ENCODE measurements at regions not wholly inside any gene's neighbourhood (a gene's known extent, or its start where the extent isn't known, plus 50 kb on each side); places are given as distances from the start of the nearest gene placed in this dataset.
A peak's percentile ranks its signal among the peaks of the same experiment; 100 is the strongest.

GRCh38 chr13:63110466-63110865 lies 1694.8 kb upstream of the PCDH20 start:
- H3K4me1 ChIP-seq (ENCODE audit: control insufficient read depth, insufficient read depth, low read length), result no peaks in the 10 kb centered on the region
- no peak overlapping the region for H3K56ac ChIP-seq (ENCODE audit: extremely low read depth, insufficient read depth, low read length)
- no TSS peak for BruUV-seq (replicated peaks)
- H2BK15ac ChIP-seq (ENCODE audit: low read depth, low read length), result no peak overlapping the region
- H2AFZ ChIP-seq (replicated peaks; ENCODE audit: low read length, poor library complexity), result no peak overlapping the region
- no peaks in the 10 kb centered on the region for H3K9me1 ChIP-seq (ENCODE audit: insufficient read depth, low read length)
- no peak overlapping the region for H2AK5ac ChIP-seq (ENCODE audit: low read depth, low read length)
- no peak overlapping the region for H3K4me3 ChIP-seq (ENCODE audit: insufficient read depth, low read depth, low read length)
- no peak overlapping the region for H4K8ac ChIP-seq (ENCODE audit: low read depth in 2 of 2, low read length in 2 of 2)
- no peak overlapping the region for H3K27ac ChIP-seq (ENCODE audit: insufficient read depth, low read length)
- POLR2A ChIA-PET (ENCODE audit: unreplicated experiment), result no interaction called here
- no peak overlapping the region for H3K18ac ChIP-seq (ENCODE audit: low read depth, low read length)
- CTCF ChIA-PET, result no interaction called here
- H3K79me1 ChIP-seq (ENCODE audit: low read depth in 1 of 2, low read length in 2 of 2), result no peaks in the 10 kb centered on the region
- no peak overlapping the region for H2AK9ac ChIP-seq (replicated peaks; ENCODE audit: low read depth, low read length, poor library complexity)
- no peak overlapping the region; the same call in 1 of the 2 replicates for H3K14ac ChIP-seq (replicated peaks; ENCODE audit: low read depth, low read length)
- H4K5ac ChIP-seq (ENCODE audit: low read depth, low read length), result no peak overlapping the region
- H2BK120ac ChIP-seq (ENCODE audit: low read depth, low read length), result no peak overlapping the region
- no peaks in the 10 kb centered on the region for H3K36me3 ChIP-seq (ENCODE audit: control insufficient read depth, insufficient read depth, low read length)
- H3K23ac ChIP-seq (ENCODE audit: low read depth, low read length), result no peak overlapping the region
- H2BK5ac ChIP-seq (ENCODE audit: low read depth, low read length, poor library complexity, severe bottlenecking), result peak overlapping the region; percentile 70
- no peaks in the 10 kb centered on the region for H3K27me3 ChIP-seq (ENCODE audit: control insufficient read depth, insufficient read depth, low read length)
- no peaks in the 10 kb centered on the region for H4K20me1 ChIP-seq (ENCODE audit: insufficient read depth, low read length)
- in situ Hi-C loops (cut with MboI; ENCODE audit: low sequenced_read_pairs) (no loop called here), dilution Hi-C loops (cut with HindIII; ENCODE audit: low sequenced_read_pairs, unreplicated experiment) (no loop called here), intact Hi-C loops (cut with micrococcal nuclease) (no loop called here)
- no peak overlapping the region for H2BK20ac ChIP-seq (ENCODE audit: low read depth, low read length)
- 0 out of 2 replicates have a peak, but pooled peaks have one; percentile 17 for ATAC-seq (ENCODE audit: low read depth)
- no CpG with 5 or more reads among the region's 1 CpG for WGBS, 2 experiments (ENCODE audit: extremely low coverage in 2 of 2, insufficient read length in 1 of 2)
- no peak overlapping the region for H3K4me2 ChIP-seq (ENCODE audit: low read depth, low read length)
- H3K9me3 ChIP-seq (ENCODE audit: control insufficient read depth, insufficient read depth, low read length), result no peaks in the 10 kb centered on the region
- no peak overlapping the region for H4K91ac ChIP-seq (ENCODE audit: insufficient read depth, low read depth, low read length)
- peak; percentile 43 for DNase-seq
- TF ChIP-seq CHD1 (IDR thresholded peaks at IDR 0.05; ENCODE audit: low read depth, low read length) (no peak), USF2 (IDR thresholded peaks at IDR 0.05; ENCODE audit: low read depth, low read length) (no peak), MXI1 (IDR thresholded peaks at IDR 0.05; ENCODE audit: borderline replicate concordance, low read depth, low read length) (no peak), NFE2L2 (IDR thresholded peaks at IDR 0.05; ENCODE audit: low read depth, low read length) (no peak)
- H3K4ac ChIP-seq (ENCODE audit: low read depth, low read length), result no peak overlapping the region; the same call in 1 of the 2 replicates
- H3K9ac ChIP-seq (ENCODE audit: low read depth, low read length), result no peak overlapping the region
